Vagina (tissue), 2 donors: ENCODE measurements at regions not wholly inside any gene's neighbourhood (a gene's known extent, or its start where the extent isn't known, plus 50 kb on each side); places are given as distances from the start of the nearest gene placed in this dataset.

Experiments
- POLR2A ChIP-seq, 2 donors: fragments of 450-650 bp; IDR thresholded peaks; one replicate each; pipeline ENCODE4 v1.6.1; 2017; ENCODE audit warnings: antibody characterized with exemption in 2 of 2, mild to moderate bottlenecking in 2 of 2, moderate library complexity in 2 of 2
- TF ChIP-seq, protein P1 (sequence below), 3 experiments: fragments of 450-650 bp in 2 of 3; fragments of 200-600 bp in 1 of 3; sonication (generic) in 1 of 3; IDR thresholded peaks; one replicate each; pipeline ENCODE4 v1.5.1; 2017 to 2019; ENCODE audit warnings: antibody characterized with exemption in 3 of 3, mild to moderate bottlenecking in 2 of 3, moderate library complexity in 2 of 3

DNA sequence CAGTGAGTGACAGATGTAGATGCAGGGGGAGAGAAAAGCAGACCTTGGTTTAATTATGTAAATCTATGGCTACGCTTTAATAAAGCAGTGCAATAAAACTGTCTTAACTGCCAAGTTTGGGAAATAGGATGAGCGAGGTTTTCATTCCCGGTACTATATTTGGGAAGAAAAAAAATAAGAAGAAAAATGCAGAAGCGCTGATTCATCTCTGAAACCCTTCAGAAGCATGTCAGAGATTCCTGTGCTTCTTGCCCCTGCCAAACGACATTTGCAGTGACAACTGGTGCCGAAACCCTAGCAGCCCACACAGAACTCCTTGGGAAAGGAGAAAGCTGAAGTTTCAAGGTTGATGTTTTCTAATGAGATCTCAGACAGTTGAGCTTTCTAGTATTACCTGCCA, 380.7 kb downstream of the REEP3 start:
- TF ChIP-seq, protein P1, sequence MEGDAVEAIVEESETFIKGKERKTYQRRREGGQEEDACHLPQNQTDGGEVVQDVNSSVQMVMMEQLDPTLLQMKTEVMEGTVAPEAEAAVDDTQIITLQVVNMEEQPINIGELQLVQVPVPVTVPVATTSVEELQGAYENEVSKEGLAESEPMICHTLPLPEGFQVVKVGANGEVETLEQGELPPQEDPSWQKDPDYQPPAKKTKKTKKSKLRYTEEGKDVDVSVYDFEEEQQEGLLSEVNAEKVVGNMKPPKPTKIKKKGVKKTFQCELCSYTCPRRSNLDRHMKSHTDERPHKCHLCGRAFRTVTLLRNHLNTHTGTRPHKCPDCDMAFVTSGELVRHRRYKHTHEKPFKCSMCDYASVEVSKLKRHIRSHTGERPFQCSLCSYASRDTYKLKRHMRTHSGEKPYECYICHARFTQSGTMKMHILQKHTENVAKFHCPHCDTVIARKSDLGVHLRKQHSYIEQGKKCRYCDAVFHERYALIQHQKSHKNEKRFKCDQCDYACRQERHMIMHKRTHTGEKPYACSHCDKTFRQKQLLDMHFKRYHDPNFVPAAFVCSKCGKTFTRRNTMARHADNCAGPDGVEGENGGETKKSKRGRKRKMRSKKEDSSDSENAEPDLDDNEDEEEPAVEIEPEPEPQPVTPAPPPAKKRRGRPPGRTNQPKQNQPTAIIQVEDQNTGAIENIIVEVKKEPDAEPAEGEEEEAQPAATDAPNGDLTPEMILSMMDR (IDR thresholded peaks at IDR 0.05), result no peak
- TF ChIP-seq POLR2A (IDR thresholded peaks at IDR 0.05), result no peak
